ENCODE measurements at regions not wholly inside any gene's neighbourhood (a gene's known extent, or its start where the extent isn't known, plus 50 kb on each side); places are given as distances from the start of the nearest gene placed in this dataset.

DNA sequence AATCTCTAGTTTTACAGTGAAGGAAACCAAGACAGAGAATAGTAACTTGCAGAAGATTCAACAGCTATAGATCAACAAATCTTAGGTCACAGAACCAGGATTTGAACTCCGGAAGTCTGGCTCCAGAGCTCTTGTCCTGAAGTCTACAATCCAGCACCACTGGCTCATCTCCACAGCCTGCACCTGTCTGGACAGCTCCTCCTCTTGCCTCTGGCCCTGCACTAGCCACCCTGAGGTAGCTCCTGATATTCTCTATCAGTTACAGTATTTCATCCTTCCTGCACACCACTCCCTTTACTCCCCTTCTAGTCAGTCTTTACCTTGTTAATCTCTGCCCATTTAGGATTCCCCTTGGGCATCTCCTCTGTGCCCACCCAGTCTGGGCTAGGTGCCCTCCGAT, 58.1 kb upstream of the LNX1 start:
- TF ChIP-seq, protein P1, sequence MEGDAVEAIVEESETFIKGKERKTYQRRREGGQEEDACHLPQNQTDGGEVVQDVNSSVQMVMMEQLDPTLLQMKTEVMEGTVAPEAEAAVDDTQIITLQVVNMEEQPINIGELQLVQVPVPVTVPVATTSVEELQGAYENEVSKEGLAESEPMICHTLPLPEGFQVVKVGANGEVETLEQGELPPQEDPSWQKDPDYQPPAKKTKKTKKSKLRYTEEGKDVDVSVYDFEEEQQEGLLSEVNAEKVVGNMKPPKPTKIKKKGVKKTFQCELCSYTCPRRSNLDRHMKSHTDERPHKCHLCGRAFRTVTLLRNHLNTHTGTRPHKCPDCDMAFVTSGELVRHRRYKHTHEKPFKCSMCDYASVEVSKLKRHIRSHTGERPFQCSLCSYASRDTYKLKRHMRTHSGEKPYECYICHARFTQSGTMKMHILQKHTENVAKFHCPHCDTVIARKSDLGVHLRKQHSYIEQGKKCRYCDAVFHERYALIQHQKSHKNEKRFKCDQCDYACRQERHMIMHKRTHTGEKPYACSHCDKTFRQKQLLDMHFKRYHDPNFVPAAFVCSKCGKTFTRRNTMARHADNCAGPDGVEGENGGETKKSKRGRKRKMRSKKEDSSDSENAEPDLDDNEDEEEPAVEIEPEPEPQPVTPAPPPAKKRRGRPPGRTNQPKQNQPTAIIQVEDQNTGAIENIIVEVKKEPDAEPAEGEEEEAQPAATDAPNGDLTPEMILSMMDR (IDR thresholded peaks at IDR 0.05): no peak
- TF ChIP-seq POLR2AphosphoS5 (IDR thresholded peaks at IDR 0.05; ENCODE audit: low read depth, low read length): no peak
- no peak for TF ChIP-seq SIN3A (IDR thresholded peaks at IDR 0.05; ENCODE audit: borderline replicate concordance, insufficient read depth, low read depth, low read length)

All from Panc1 (cell line).